GM23338 (cell line): ENCODE measurements at regions not wholly inside any gene's neighbourhood (a gene's known extent, or its start where the extent isn't known, plus 50 kb on each side); places are given as distances from the start of the nearest gene placed in this dataset.

Experiments used
- ATAC-seq: fragments of 200-7000 bp; cut with Tn5 transposase; 3 replicates; pipeline ENCODE4 v1.9.1; 2020
- DNase-seq: peaks from one replicate; pipeline ENCODE4 v3.0.0-alpha.2; 2015; ENCODE audit warnings: low spot score
- H2AFZ ChIP-seq: fragments of 200-600 bp; sonication (generic); 2 replicates; pipeline ENCODE4 v1.8.0; 2016; ENCODE audit warnings: antibody characterized with exemption, mild to moderate bottlenecking, moderate library complexity
- H3F3A ChIP-seq: fragments of 200-600 bp; sonication (generic); replicated peaks from 2 replicates; pipeline ENCODE4 v1.8.0; 2017; ENCODE audit warnings: antibody characterized with exemption, mixed run types, low read depth
- H3K27ac ChIP-seq: fragments of 200-600 bp; sonication (generic); 2 replicates; pipeline ENCODE4 v1.6.1; 2016; ENCODE audit warnings: low read depth
- H3K27me3 ChIP-seq: fragments of 200-600 bp; sonication (generic); 2 replicates; pipeline ENCODE4 v1.8.0; 2016; ENCODE audit warnings: mild to moderate bottlenecking, mixed run types, moderate library complexity; ENCODE audit not compliant: insufficient read depth
- H3K36me3 ChIP-seq: fragments of 200-600 bp; sonication (generic); 2 replicates; pipeline ENCODE4 v1.8.0; 2016; ENCODE audit warnings: mild to moderate bottlenecking; ENCODE audit not compliant: insufficient read depth
- H3K4me1 ChIP-seq: fragments of 200-600 bp; sonication (generic); 2 replicates; pipeline ENCODE4 v1.8.0; 2016; ENCODE audit warnings: mild to moderate bottlenecking, moderate library complexity; ENCODE audit not compliant: insufficient read depth
- H3K4me2 ChIP-seq: fragments of 200-600 bp; sonication (generic); 2 replicates; pipeline ENCODE4 v1.7.1; 2017; ENCODE audit warnings: mixed run types
- H3K4me3 ChIP-seq: fragments of 200-600 bp; sonication (generic); 2 replicates; pipeline ENCODE4 v1.6.1; 2016; ENCODE audit warnings: mixed run types
- H3K79me2 ChIP-seq: fragments of 200-600 bp; sonication (generic); replicated peaks from 2 replicates; pipeline ENCODE4 v1.8.0; 2017; ENCODE audit warnings: mild to moderate bottlenecking; ENCODE audit not compliant: insufficient read depth
- H3K9me2 ChIP-seq: fragments of 200-600 bp; sonication (generic); 2 replicates; pipeline ENCODE4 v1.8.0; 2017; ENCODE audit not compliant: insufficient read depth
- H4K20me1 ChIP-seq: fragments of 200-600 bp; sonication (generic); replicated peaks from 2 replicates; pipeline ENCODE4 v1.8.0; 2017; ENCODE audit warnings: mild to moderate bottlenecking; ENCODE audit not compliant: insufficient read depth
- H3K27ac Mint-ChIP-seq: 2 replicates; pipeline ENCODE4 v1.8.0; 2020; ENCODE audit warnings: inconsistent platforms, mild to moderate bottlenecking, moderate library complexity, mixed read lengths
- H3K27me3 Mint-ChIP-seq: 3 replicates; pipeline ENCODE4 v1.8.0; 2022; ENCODE audit warnings: low read depth, mild to moderate bottlenecking, moderate library complexity, mixed read lengths, inconsistent platforms; ENCODE audit not compliant: insufficient read depth, poor library complexity
- H3K36me3 Mint-ChIP-seq: 3 replicates; pipeline ENCODE4 v1.8.0; 2021; ENCODE audit warnings: low read depth, mild to moderate bottlenecking, inconsistent platforms, moderate library complexity, mixed read lengths
- H3K4me1 Mint-ChIP-seq: 3 replicates; pipeline ENCODE4 v1.8.0; 2020; ENCODE audit warnings: mild to moderate bottlenecking, inconsistent platforms, mixed read lengths
- H3K4me3 Mint-ChIP-seq: 3 replicates; pipeline ENCODE4 v1.8.0; 2021; ENCODE audit warnings: moderate library complexity, mild to moderate bottlenecking, inconsistent platforms, mixed read lengths
- H3K9me3 Mint-ChIP-seq: 3 replicates; pipeline ENCODE4 v1.8.0; 2020; ENCODE audit warnings: moderate library complexity, mild to moderate bottlenecking, inconsistent platforms, mixed read lengths
- CREB1 ChIP-seq: fragments of 250-450 bp; sonication (Bioruptor Pico); IDR thresholded peaks from 2 replicates; pipeline ENCODE4 v1.5.0; 2020; ENCODE audit warnings: low read depth, mild to moderate bottlenecking, moderate library complexity
- CTCF ChIP-seq, 2 experiments: fragments of 200-600 bp in 1 of 2; sonication (generic) in 1 of 2; conservative IDR thresholded peaks; 2 replicates each; pipeline versions ENCODE4 v1.5.1 to v1.6.1; 2016 to 2017; ENCODE audit warnings: antibody characterized with exemption in 2 of 2, low read depth in 2 of 2, mild to moderate bottlenecking in 2 of 2, moderate library complexity in 1 of 2
- EZH2phosphoT487 ChIP-seq: fragments of 200-600 bp; sonication (generic); IDR thresholded peaks from one replicate; pipeline ENCODE4 v1.8.1; 2018; ENCODE audit warnings: antibody characterized with exemption; ENCODE audit not compliant: unreplicated experiment
- JUNB ChIP-seq: IDR thresholded peaks from one replicate; pipeline ENCODE4 v1.6.1; 2016; ENCODE audit warnings: antibody characterized with exemption; ENCODE audit not compliant: unreplicated experiment
- NANOG ChIP-seq: IDR thresholded peaks from 2 replicates; pipeline ENCODE4 v1.6.1; 2016; ENCODE audit warnings: antibody characterized with exemption, borderline replicate concordance
- POLR2AphosphoS5 ChIP-seq: IDR thresholded peaks from 2 replicates; pipeline ENCODE4 v1.6.1; 2016; ENCODE audit warnings: antibody characterized with exemption, low read depth
- STAT1 ChIP-seq: IDR thresholded peaks from one replicate; pipeline ENCODE4 v1.6.1; 2016; ENCODE audit warnings: antibody characterized with exemption; ENCODE audit not compliant: unreplicated experiment
- ZNF114 ChIP-seq: fragments of 250-450 bp; sonication (Bioruptor Pico); IDR thresholded peaks from 2 replicates; pipeline ENCODE4 v1.5.0; 2020; ENCODE audit warnings: mild to moderate bottlenecking, moderate library complexity
- ZNF331 ChIP-seq: fragments of 250-450 bp; sonication (Bioruptor Pico); IDR thresholded peaks from 2 replicates; pipeline ENCODE4 v1.5.0; 2020; ENCODE audit warnings: low read depth, mild to moderate bottlenecking, moderate library complexity
- TF ChIP-seq, protein P1 (sequence below): IDR thresholded peaks from one replicate; pipeline ENCODE4 v1.6.1; 2018; ENCODE audit warnings: antibody characterized with exemption; ENCODE audit not compliant: unreplicated experiment

GRCh38 chr20:5470458-5470857 is 140.3 kb downstream of the GPCPD1 start:
- no peak overlapping the region for H3K27ac ChIP-seq
- Mint-ChIP-seq H3K27ac (no peak overlapping the region), H3K4me1 (peaks cover 4% of the 10 kb centered on the region; the same call in 2 of the 3 replicates), H3K36me3 (no peaks in the 10 kb centered on the region; the same call in 2 of the 3 replicates), H3K4me3 (no peak overlapping the region), H3K9me3 (no peaks in the 10 kb centered on the region), H3K27me3 (peaks cover 3% of the 10 kb centered on the region)
- no peaks in the 10 kb centered on the region for H3K36me3 ChIP-seq
- no peaks in the 10 kb centered on the region for H3K9me2 ChIP-seq
- DNase-seq: no peak
- no peak for TF ChIP-seq POLR2AphosphoS5
- TF ChIP-seq CREB1: no peak
- no peak for TF ChIP-seq CTCF (conservative IDR thresholded peaks at IDR 0.05; ENCODE audit: low read depth in 2 of 2)
- no peak for TF ChIP-seq ZNF331 (CRISPR knock-in tag)
- TF ChIP-seq STAT1: no peak
- no peak for TF ChIP-seq ZNF114 (CRISPR knock-in tag)
- TF ChIP-seq NANOG: no peak
- TF ChIP-seq, protein P1, sequence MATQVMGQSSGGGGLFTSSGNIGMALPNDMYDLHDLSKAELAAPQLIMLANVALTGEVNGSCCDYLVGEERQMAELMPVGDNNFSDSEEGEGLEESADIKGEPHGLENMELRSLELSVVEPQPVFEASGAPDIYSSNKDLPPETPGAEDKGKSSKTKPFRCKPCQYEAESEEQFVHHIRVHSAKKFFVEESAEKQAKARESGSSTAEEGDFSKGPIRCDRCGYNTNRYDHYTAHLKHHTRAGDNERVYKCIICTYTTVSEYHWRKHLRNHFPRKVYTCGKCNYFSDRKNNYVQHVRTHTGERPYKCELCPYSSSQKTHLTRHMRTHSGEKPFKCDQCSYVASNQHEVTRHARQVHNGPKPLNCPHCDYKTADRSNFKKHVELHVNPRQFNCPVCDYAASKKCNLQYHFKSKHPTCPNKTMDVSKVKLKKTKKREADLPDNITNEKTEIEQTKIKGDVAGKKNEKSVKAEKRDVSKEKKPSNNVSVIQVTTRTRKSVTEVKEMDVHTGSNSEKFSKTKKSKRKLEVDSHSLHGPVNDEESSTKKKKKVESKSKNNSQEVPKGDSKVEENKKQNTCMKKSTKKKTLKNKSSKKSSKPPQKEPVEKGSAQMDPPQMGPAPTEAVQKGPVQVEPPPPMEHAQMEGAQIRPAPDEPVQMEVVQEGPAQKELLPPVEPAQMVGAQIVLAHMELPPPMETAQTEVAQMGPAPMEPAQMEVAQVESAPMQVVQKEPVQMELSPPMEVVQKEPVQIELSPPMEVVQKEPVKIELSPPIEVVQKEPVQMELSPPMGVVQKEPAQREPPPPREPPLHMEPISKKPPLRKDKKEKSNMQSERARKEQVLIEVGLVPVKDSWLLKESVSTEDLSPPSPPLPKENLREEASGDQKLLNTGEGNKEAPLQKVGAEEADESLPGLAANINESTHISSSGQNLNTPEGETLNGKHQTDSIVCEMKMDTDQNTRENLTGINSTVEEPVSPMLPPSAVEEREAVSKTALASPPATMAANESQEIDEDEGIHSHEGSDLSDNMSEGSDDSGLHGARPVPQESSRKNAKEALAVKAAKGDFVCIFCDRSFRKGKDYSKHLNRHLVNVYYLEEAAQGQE: no peak
- TF ChIP-seq EZH2phosphoT487: no peak
- ATAC-seq: no peak
- H2AFZ ChIP-seq: no peak overlapping the region; the same call in 1 of the 2 replicates
- no peaks in the 10 kb centered on the region for H4K20me1 ChIP-seq
- no peaks in the 10 kb centered on the region for H3F3A ChIP-seq
- no peaks in the 10 kb centered on the region for H3K27me3 ChIP-seq
- H3K4me1 ChIP-seq: no peaks in the 10 kb centered on the region
- no peak overlapping the region for H3K4me2 ChIP-seq
- H3K4me3 ChIP-seq: no peak overlapping the region
- no peaks in the 10 kb centered on the region for H3K79me2 ChIP-seq

GRCh38 chr20:5469111-5469510 is 141.7 kb downstream of the GPCPD1 start:
- no peak for TF ChIP-seq JUNB
- TF ChIP-seq EZH2phosphoT487: no peak
- TF ChIP-seq, protein P1: no peak
- no peak for TF ChIP-seq CREB1
- TF ChIP-seq POLR2AphosphoS5: no peak
- Mint-ChIP-seq H3K9me3 (peaks cover 4% of the 10 kb centered on the region; the same call in 2 of the 3 replicates), H3K4me1 (peaks cover 4% of the 10 kb centered on the region; the same call in 2 of the 3 replicates), H3K4me3 (no peak overlapping the region), H3K27me3 (peaks cover 4% of the 10 kb centered on the region), H3K36me3 (no peaks in the 10 kb centered on the region), H3K27ac (no peak overlapping the region)
- H4K20me1 ChIP-seq: no peaks in the 10 kb centered on the region
- DNase-seq: no peak
- H3K27ac ChIP-seq: no peak overlapping the region
- no peaks in the 10 kb centered on the region for H3F3A ChIP-seq
- H3K4me2 ChIP-seq: no peak overlapping the region
- no peaks in the 10 kb centered on the region for H3K36me3 ChIP-seq
- H3K4me3 ChIP-seq: no peak overlapping the region
- ATAC-seq: no peak
- no peaks in the 10 kb centered on the region for H3K79me2 ChIP-seq
- H3K9me2 ChIP-seq: no peaks in the 10 kb centered on the region
- no peak overlapping the region for H2AFZ ChIP-seq
- H3K27me3 ChIP-seq: no peaks in the 10 kb centered on the region
- H3K4me1 ChIP-seq: no peaks in the 10 kb centered on the region
